ENCODE measurements at regions not wholly inside any gene's neighbourhood (a gene's known extent, or its start where the extent isn't known, plus 50 kb on each side); places are given as distances from the start of the nearest gene placed in this dataset.

GRCh38 chr20:11188843-11189603 lies 515.2 kb upstream of the JAG1 start:
- no peak overlapping the region for H3K4me3 ChIP-seq (replicated peaks in 1 of 3; ENCODE audit: insufficient read depth in 1 of 3, low read depth in 2 of 3, low read length in 3 of 3)
- ChIA-PET CTCF (ENCODE audit: low intra/inter-chr PET ratio, low total read pairs) (no interaction called here), POLR2A (no interaction called here)
- BruUV-seq (replicated peaks) = no TSS peak
- H4K20me1 ChIP-seq (ENCODE audit: insufficient read depth, low read length) = no peaks in the 10 kb centered on the region
- H3K9me3 ChIP-seq (ENCODE audit: low read length) = no peaks in the 10 kb centered on the region
- H3K27me3 ChIP-seq (ENCODE audit: control insufficient read depth in 1 of 2, insufficient read depth in 2 of 2, low read length in 2 of 2) = no peaks in the 10 kb centered on the region; a peak in 1 of 5 replicates
- H3K9ac ChIP-seq (ENCODE audit: insufficient read depth, low read depth, low read length) = no peak overlapping the region
- no peak for ATAC-seq
- H3K79me2 ChIP-seq (ENCODE audit: insufficient read depth, low read length) = no peaks in the 10 kb centered on the region
- no peak overlapping the region for H3K4me2 ChIP-seq (ENCODE audit: low read depth, low read length)
- FAIRE-seq = no peak
- TF ChIP-seq ZNF546 (CRISPR knock-in tag; conservative IDR thresholded peaks at IDR 0.05) (no peak), LRRFIP1 (CRISPR knock-in tag; conservative IDR thresholded peaks at IDR 0.05) (no peak), PLRG1 (conservative IDR thresholded peaks at IDR 0.05) (no peak), ZNF660 (CRISPR knock-in tag; IDR thresholded peaks at IDR 0.05; ENCODE audit: borderline replicate concordance, low read depth) (no peak), POLR2A (IDR thresholded peaks at IDR 0.05; ENCODE audit: insufficient read depth in 1 of 2, low read depth in 2 of 2, low read length in 2 of 2) (no peak), ZNF788 (CRISPR knock-in tag; IDR thresholded peaks at IDR 0.05; ENCODE audit: borderline replicate concordance) (no peak), ZFP41 (CRISPR knock-in tag; IDR thresholded peaks at IDR 0.05; ENCODE audit: borderline replicate concordance) (no peak), SNAPC4 (CRISPR knock-in tag; IDR thresholded peaks at IDR 0.05) (no peak)
- 7% methylated on average over 8 of the region's 8 CpGs for WGBS (ENCODE audit: low lambda C conversion rate)
- in situ Hi-C loops (cut with HindIII; ENCODE audit: extremely low pct_ligation_motif_present, low pct_unique_long_range_greater_than_20kb) (no loop called here), intact Hi-C loops (cut with micrococcal nuclease; ENCODE audit: unreplicated experiment) (no loop called here)
- H3K36me3 ChIP-seq (replicated peaks in 1 of 2; ENCODE audit: control insufficient read depth in 1 of 2, insufficient read depth in 2 of 2, low read length in 2 of 2) = no peaks in the 10 kb centered on the region
- no peak for DNase-seq (ENCODE audit: low spot score)
- H3K4me1 ChIP-seq (ENCODE audit: insufficient read depth, low read length) = no peaks in the 10 kb centered on the region
- H3K27ac ChIP-seq (ENCODE audit: extremely low read length, insufficient read depth, low read length) = no peak overlapping the region
- no peak overlapping the region for H2AFZ ChIP-seq (ENCODE audit: low read length)
